Fibroblast of skin of left biceps (primary cell): ENCODE measurements at regions not wholly inside any gene's neighbourhood (a gene's known extent, or its start where the extent isn't known, plus 50 kb on each side); places are given as distances from the start of the nearest gene placed in this dataset.

Experiments used
- DNase-seq, 2 experiments: peaks; one replicate each; pipeline ENCODE4 v3.0.0-alpha.2; 2013; ENCODE audit warnings: low read depth in 2 of 2

DNA sequence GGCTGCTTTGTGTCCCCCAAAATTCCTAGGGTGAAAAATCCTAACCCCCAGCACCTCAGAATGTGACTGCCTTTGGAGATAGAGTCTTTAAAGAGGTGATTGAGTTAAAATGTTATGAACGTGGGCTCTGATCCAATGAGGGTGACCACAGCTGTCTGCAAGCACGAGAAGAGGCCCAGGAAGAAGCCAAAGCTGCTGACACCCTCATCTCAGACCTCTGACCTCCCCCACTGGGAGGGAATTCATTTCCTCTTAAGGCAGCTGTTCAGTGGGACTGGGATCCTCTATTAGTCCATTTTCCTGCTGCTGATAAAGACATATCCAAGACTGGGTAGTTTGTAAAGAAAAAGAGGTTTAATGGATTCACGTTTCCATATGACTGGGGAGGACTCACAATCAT lies 544.4 kb downstream of the DCDC2C start:
- DNase-seq: no peak

DNA sequence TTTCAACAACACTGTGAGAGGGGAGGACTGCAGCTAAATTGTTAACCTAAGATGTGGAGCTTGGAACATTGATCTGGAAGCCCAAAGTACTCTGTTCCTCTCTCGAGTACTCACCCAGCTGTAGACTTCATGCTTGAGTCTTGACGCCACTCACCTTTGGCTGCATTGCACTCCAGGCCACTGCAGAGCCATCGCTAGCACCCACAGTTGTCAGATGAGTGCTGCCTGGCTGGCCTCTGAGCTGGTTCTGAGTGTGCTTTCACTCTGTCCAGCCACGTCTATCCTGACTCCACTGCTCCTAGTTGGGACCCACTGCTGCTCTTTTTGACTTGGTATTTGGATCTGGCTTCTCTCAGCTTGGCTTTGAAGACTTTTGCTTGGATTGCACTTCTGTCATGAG lies 552.1 kb downstream of the DCDC2C start:
- DNase-seq: no peak

DNA sequence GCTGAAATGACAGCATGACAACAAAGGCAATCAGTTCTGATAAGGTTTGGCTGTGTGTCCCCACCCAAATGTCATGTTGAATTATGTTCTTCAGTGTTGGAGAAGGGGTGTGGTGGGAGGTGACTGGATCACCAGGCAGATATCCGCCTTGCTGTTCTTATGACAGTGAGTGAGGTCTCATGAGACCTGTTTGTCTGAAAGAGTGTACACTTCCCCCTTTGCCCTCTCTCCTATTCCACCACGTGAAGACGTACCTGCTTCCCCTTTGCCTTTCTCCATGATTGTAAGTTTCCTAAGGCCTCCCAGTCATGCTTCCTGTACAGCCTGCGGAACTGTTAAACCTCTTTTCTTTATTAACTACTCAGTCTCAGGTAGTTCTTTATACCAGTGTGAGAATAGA lies 553.0 kb downstream of the DCDC2C start:
- no peak for DNase-seq

DNA sequence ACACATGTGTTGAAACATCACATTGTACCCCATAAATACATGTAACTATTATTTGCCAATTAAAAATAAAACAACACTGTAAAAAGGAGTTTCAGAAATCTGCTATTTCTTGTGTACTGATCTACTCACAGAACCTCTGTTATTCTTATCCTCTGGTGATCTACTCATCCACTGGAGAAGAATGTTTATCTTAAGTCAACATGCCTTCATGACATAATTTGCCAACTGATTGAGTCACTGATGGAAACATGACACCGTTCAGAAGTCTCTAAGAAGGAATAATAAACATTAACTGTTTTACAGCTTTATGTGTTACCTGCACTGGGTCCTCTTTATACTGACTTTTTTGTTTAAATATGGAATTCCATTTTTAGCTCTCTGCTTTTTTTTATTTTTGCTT lies 555.2 kb downstream of the DCDC2C start:
- no peak for DNase-seq

DNA sequence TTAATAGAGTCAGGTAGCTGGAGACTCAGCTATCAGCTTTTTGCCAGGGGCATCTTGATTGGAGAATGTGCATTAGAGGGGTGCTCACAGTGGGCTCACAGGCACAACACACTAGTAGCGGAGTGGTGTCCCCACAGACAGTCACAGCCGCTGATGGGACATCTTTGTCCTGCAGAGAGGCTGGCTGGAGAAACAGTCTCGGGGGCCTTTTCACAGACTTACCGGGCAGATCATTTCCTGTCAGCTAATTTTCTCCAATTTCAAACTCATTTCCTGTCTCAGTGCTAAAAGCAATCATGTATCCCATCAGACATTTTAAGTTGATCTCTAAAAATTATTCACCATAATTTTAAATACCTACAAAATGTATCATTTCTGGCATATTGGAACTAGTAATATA lies 562.6 kb downstream of the DCDC2C start:
- DNase-seq: no peak

DNA sequence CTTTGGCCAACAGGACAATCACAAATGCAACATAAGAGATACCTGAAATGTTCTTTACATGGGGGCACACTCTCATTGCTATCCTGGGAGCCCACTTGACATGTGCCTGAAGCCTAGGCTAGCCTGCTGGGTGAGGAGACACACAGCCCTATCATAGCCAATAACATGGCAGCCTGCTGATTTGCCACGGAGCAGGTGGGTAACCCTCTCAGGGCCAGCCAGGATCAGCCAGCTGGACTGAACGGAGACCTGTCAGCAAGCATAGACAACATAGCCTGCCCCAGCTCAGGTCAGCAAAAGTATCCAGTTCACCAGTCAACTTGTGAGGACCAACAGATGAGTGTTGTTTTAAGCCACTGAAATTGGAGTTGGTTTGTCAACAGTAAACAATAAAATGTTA lies 566.5 kb downstream of the DCDC2C start:
- DNase-seq: no peak

DNA sequence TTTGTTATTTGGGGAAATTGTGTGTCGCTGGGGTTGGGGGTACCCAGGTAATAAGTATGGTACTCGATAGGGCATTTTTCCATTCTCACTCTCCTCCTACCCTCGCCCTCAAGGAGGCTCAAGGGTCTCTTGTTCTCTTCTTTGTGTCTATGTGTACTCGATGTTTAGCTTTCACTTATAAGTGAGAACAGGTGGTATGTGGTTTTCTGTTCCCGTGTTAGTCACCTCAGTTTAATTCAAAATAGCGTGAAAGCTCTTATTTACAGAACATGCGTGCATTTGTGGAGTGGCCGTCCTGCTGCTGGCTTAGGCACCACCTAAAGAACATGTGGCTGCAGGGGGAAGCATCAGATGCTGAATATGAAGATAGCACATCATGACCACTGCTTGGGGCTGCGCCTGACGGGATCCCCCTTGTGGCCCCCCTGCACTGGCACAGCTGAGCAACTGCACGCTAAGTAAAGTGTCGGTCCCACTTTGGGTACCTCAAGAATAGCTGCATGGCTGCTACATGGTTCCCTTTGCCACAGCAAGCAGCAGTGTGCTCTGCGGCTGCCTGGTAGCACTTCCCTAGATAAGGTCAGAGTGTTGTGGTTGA lies 569.0 kb downstream of the DCDC2C start:
- DNase-seq: no peak

DNA sequence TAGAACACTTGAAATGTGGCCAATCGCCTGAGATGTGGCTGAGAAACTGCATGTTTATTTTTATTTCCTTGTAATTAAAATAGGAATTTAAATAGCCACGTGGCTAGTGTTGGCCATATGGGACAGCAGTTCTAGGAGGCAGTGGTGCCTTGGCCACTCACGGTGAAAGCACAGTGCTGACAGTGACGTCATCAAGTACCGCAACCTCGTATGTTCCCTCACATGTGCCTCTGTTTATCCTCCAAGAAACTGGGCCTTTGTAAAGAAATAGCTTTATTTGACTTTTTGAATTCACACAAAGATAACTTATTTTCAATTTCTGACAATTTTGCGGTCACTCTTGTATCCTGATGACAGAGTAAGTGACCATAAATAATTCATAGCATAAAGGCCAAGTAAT lies 575.0 kb downstream of the DCDC2C start:
- no peak for DNase-seq

DNA sequence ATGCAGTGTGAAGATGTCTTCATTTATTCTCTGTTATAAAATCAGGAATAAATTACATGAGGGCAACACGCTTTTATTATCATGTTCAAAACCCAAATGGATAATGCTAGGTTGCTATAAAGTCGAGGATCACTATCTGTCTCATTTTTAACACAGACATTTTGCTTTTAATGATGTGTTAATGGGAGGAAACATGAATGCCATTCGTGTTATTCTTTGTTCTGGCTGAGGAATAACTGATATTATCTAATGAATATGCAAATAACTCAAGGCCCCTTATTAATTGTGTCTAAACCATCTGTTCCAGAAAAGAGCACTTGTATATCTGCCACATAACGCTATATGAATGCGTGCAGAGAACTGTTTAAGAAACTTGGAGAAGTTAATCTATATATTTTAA lies 576.1 kb downstream of the DCDC2C start:
- no peak for DNase-seq

DNA sequence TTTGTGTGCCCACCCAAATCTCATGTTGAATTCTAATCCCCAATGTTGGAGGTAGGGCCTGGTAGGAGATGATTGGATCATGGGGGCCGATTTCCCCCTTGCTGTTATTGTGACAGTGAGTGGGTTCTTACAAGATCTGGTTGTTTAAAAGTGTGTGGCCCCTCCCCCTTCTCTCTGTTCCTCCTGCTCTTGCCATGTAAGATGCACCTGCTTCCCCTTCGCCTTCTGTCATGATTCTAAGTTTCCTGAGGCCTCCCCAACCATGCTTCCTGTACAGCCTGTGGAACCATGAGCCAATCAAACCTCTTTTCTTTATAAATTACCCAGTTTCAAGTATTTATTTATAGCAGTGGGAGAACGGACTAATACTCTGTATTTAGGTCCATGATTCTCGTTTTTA lies 588.1 kb downstream of the DCDC2C start:
- DNase-seq: no peak

DNA sequence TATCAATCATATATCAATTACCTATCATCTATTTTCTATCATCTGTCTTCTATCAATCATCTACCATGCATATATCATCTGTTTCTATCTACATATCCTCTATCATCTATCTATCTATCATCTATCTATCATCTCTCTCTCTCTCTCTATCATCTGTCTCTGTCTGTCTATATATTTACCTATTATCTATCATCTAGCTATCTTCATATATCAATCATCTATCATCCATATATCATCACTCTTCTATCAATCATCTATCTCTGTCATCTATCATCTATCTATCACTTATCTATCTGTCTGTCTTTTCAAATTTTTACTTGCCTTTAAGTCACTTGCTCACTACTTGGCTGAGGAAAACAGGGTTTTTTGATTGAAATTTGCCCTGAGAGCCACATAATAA lies 592.3 kb downstream of the DCDC2C start:
- no peak for DNase-seq

DNA sequence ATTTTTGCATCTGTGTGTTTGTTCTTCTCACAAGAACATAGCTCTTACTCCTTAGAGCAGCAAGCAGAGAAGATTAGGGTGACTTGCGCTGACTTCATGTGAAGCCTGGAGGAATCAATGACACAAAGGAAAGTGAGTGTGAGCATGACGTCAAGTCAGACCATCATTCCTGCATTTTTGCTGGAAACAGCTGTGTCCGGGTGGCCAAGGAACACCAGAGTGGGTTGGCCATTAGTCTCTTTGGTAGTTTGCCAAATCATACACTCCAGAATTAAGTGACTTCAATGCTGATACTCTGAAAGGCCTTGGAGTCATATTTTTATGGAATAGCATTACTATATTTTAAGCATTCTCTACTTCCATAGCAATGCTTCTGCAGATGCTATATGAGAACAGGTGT lies 597.2 kb downstream of the DCDC2C start:
- no peak for DNase-seq

DNA sequence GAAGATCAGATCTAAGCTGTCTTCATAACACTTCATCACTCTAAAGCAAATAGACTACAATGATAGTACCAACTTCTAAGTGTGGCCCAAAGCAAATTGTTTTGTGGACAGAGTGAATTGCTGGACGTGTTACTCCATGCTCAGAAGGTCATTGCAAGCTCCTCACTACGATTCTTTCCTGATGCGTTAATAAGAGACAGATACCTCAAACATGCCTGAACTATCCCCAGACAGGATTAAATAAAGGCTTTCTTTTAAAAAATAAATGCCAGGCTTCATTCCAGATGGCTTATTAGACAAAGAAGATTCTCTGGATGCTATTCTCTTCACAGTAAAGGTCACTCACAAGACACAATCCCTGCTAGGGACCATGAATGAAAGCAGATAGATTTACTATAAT lies 621.2 kb downstream of the DCDC2C start:
- DNase-seq: no peak

DNA sequence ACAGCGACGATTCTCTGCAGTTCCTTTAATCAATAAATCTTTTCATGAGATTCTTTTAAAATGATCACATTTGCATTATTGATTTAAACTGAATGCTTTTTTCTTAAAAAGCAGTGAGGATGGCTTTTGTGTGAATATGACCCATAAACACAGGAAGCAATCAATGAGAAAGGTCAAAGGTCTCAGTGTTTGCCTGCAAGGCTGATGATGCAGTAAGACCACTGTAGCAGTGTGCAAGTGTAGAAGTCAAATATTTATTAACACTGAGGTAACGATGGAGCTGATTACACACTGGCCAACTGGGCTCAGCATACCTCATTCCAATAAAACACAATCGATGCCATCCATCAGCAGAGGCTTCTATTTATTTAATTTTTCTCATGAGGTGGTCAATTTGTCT lies 633.5 kb downstream of the DCDC2C start:
- no peak for DNase-seq

DNA sequence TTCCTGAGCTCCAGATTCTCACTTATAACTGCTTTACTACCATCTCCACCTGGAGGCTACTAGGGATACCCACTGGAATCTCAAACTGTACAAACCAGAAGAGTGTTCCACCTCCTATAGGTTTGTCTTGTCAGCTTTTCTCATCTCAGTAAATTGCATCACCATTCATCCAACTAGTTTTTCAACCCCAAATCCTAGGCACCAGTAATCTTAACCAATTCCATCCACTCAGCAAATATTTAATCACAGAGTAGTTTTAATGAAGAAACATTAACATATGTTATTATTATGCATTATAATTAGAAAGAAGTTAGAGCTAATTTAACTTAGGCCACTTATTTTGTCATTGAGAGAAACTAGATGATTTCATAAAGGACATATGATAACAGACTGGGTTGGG lies 635.0 kb downstream of the DCDC2C start:
- DNase-seq: no peak

DNA sequence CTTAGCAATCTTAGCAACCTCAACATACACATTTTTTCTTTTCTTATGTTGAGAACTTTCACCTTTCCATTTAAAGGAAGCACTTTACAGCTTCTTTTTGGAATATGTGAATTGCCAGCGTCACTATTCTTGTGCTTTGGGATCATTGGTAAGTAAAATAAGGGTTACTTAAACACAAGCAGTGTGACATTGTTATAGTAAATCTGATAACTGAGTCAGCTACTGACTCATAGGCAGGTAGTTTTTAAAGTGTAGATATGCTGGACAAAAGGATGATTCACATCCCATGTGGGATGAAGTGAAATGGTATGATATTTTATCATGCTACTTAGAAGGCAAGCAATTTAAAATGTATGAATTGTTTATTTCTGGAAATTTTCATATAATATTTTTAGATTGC lies 637.2 kb downstream of the DCDC2C start:
- no peak for DNase-seq

DNA sequence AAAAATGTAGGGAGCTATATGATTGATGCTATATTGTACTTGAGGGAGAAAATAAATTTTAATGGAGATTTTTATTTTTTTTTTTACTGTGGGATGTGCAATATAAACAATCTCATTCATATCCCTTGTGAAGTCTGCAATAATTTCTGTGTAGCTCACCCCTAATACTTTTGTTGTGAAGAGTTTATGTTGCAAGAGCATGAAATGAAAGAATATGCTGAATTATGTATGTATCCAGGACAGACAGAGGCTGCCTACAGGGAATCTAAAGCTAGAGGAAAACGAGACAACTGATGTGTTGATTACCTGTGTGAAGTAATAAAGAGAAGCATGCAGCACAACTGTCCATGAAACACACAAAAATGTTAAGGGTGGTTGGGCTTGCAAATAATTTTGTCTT lies 643.3 kb downstream of the DCDC2C start:
- DNase-seq: no peak

DNA sequence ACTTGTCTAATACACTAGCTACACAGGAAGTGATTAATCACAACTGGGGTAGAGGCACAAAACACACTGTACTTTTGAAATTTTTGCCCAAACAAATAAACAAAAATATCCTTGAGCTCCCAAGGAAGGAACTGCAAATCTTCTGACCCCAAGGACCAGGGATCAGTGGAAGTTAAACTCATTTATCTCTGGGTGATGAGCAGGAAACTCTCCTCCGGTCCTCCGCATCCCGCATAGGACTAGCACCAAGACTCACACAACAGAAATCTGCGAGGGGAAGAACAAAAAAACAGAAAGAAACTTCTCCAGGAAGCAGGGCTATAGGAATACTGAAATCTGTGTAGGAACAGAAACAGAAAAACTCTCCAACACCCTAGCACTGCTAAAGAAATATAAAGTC lies 650.3 kb downstream of the DCDC2C start:
- no peak for DNase-seq

DNA sequence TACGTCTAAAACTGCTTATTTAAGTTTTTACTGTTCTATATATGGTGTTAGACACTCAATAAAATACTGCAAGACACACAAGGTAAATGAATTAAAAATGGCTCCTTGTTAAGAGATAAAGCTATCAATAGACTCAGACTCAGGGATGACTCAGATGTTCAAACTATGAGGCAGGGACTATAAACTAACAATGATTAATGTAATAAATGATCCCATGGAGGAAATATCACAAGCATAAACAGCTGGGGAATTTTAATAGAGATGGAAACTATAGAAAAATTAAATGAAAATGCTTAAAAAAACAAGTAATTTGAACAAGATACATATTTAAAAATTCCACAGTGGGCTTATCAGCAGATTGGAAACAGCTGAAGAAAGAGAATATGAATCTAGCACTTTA lies 650.8 kb downstream of the DCDC2C start:
- DNase-seq: no peak

DNA sequence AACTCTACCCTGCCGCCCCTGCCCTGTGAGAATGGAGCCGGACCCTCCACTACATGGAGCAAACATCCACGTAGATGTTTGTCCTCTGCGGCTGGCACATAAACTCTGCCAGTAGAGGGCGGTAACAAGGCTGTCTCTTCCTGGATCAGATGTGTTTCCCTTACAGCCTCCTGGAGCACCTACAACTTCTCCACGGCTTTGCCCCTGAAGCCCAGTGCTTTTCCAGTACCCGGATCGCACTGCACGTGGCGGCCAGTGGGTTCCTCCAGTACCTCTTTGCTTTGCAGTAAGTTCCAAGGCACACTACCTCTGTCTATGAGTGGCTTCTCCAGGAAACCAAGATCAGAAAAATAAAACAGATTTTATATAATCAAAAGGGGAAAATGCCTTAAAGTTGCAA lies 651.3 kb downstream of the DCDC2C start:
- no peak for DNase-seq

DNA sequence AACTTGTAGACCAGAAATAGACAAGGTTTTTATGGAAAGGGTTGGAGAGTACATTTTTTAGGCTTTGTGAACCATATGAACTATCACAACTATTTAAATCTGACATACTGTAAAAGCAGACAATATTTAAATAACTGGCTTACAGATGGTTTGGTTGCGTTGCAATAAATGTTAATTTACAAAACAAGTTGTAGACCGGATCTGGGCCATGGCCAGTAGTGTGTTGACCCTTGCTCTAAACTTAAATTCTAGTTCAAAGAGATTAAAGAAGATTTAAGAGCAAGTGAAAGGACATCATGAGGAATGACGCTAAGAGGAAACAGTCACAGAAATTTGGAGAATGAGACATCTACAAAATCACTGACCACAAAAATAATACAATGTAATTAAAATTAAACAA lies 652.7 kb downstream of the DCDC2C start:
- no peak for DNase-seq

DNA sequence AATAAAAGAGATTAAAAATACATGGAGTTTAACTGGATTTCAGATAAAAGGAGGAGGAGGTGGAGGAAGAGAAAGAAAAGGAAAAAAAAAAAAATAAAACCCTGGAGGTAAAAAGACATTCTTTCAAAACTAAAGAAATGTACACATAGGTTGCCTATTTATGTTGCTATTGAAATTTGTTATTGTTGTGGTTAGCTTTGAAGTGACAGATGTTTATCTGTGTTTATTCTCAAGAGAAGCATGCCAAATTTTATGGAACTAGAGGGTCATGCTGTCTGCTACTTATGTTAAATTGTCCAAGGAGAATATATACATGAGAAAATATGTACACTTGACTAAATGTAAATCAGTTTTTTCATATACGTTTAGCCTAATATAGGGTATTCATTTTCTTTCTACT lies 653.2 kb downstream of the DCDC2C start:
- no peak for DNase-seq

DNA sequence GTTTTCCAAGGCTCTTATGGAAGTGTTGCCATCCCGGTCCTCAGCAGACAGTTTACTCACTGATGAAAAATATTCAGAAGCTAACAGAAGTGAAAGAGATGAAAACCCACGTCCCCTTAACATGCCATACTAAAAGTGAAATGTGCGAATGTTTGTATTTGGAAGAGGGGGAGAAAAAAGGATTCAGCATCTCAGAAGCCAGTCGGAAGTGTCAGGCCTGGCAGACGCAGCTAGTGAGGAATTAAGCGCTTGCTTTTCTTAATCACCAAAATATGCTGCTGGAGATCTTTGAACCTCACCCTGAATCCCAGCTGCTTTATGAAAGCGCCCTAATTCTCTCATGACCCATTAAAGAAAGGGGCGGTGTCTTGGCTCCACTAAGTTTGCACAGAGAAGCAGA lies 653.7 kb downstream of the DCDC2C start:
- no peak for DNase-seq

DNA sequence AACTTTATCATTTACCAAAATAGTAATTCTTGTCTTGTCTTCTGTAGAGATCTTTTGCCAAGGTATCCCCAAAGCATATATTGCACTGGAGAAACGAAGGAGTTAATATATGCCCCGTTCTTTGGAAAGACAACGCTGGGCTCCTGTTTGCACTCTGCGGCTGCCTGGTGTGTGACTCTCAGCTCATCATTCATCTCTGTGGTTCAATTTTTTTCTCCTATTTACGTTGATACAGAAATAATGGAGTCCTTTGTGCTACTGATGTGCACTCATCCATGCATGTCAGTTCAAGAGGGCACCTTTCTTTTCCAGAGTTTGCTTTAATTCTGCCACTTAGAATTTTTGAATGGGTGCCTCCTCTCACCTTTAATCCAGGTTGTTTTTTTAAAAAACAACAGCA lies 655.5 kb downstream of the DCDC2C start:
- no peak for DNase-seq

DNA sequence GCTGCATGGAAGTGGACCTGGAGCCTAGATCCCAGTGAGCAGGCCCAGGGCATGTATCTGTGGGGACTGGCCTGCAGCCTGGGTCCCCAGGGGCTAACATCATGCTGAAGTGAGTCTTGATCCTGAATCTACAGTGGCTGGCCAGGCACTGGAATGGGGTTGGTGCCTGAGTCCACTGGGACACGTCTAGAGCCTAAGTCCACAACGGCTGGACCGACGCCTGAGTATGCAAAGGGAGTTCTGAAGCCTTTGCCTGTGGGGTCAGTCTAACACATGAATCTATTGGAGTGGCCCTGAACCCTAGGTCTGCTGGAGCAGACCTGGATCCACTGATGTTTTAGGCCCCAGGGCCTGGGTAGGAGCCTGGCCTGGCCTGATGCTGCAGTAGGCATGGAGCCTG lies 665.5 kb downstream of the DCDC2C start:
- DNase-seq: no peak
